ENCODE measurements at regions not wholly inside any gene's neighbourhood (a gene's known extent, or its start where the extent isn't known, plus 50 kb on each side); places are given as distances from the start of the nearest gene placed in this dataset.

- Histone ChIP-seq H3K9me3 (no peaks in the 10 kb centered on the region), H3K27me3 (no peaks in the 10 kb centered on the region), H3K27ac (no peak overlapping the region), H3K4me1 (no peaks in the 10 kb centered on the region), H3K4me3 (no peak overlapping the region), H3K36me3 (no peaks in the 10 kb centered on the region)
- TF ChIP-seq CTCF (IDR thresholded peaks at IDR 0.05) (no peak), POLR2AphosphoS5 (IDR thresholded peaks at IDR 0.05) (no peak), EP300 (IDR thresholded peaks at IDR 0.05) (no peak), POLR2A (IDR thresholded peaks at IDR 0.05) (no peak)
- WGBS, 2 donors (ENCODE audit: low coverage in 1 of 2) = 88% methylated on average over 2 of the region's 2 CpGs; no CpG with 5 or more reads in 1 of the 2 donors
- ATAC-seq = no peak
These were observed 385.5 kb downstream of the NDFIP2 start for GRCh38 chr13:79866436-79866835.

GRCh38 chr13:79862515-79862914 lies 381.6 kb downstream of the NDFIP2 start:
- no peak for TF ChIP-seq CTCF (IDR thresholded peaks at IDR 0.05)
- TF ChIP-seq EP300 (IDR thresholded peaks at IDR 0.05) = no peak
- TF ChIP-seq POLR2AphosphoS5 (IDR thresholded peaks at IDR 0.05) = no peak
- no peak for TF ChIP-seq POLR2A (IDR thresholded peaks at IDR 0.05)
- Histone ChIP-seq H3K4me1 (no peaks in the 10 kb centered on the region), H3K27me3 (no peaks in the 10 kb centered on the region), H3K36me3 (no peaks in the 10 kb centered on the region), H3K4me3 (no peak overlapping the region), H3K9me3 (no peaks in the 10 kb centered on the region), H3K27ac (no peak overlapping the region)
- no peak for ATAC-seq
- 70 to 85% methylated on average over 2 of the region's 2 CpGs for WGBS, 2 donors (ENCODE audit: low coverage in 1 of 2)

GRCh38 chr13:79861731-79862130 lies 380.8 kb downstream of the NDFIP2 start:
- 77 to 89% methylated on average over 4 to 6 of the region's 7 CpGs for WGBS, 2 donors (ENCODE audit: low coverage in 1 of 2)
- TF ChIP-seq POLR2A (IDR thresholded peaks at IDR 0.05) (no peak), EP300 (IDR thresholded peaks at IDR 0.05) (no peak), CTCF (IDR thresholded peaks at IDR 0.05) (no peak), POLR2AphosphoS5 (IDR thresholded peaks at IDR 0.05) (no peak)

GRCh38 chr13:79860791-79861190 lies 379.8 kb downstream of the NDFIP2 start:
- 83 to 96% methylated on average over 2 to 3 of the region's 3 CpGs for WGBS, 2 donors (ENCODE audit: low coverage in 1 of 2)
- Histone ChIP-seq H3K36me3 (no peaks in the 10 kb centered on the region), H3K4me1 (no peaks in the 10 kb centered on the region), H3K27ac (no peak overlapping the region), H3K4me3 (no peak overlapping the region), H3K27me3 (no peaks in the 10 kb centered on the region), H3K9me3 (no peaks in the 10 kb centered on the region)
- TF ChIP-seq EP300 (IDR thresholded peaks at IDR 0.05) (no peak), POLR2A (IDR thresholded peaks at IDR 0.05) (no peak), CTCF (IDR thresholded peaks at IDR 0.05) (no peak), POLR2AphosphoS5 (IDR thresholded peaks at IDR 0.05) (no peak)
- ATAC-seq = no peak

More at GRCh38 chr13:79861731-79862130, 380.8 kb downstream of the NDFIP2 start:
- no peak for ATAC-seq
- Histone ChIP-seq H3K27ac (no peak overlapping the region), H3K36me3 (no peaks in the 10 kb centered on the region), H3K4me3 (no peak overlapping the region), H3K9me3 (no peaks in the 10 kb centered on the region), H3K4me1 (no peaks in the 10 kb centered on the region), H3K27me3 (no peaks in the 10 kb centered on the region)

- Histone ChIP-seq H3K9me3 (no peaks in the 10 kb centered on the region), H3K4me3 (no peak overlapping the region), H3K4me1 (no peaks in the 10 kb centered on the region), H3K27ac (no peak overlapping the region), H3K36me3 (no peaks in the 10 kb centered on the region), H3K27me3 (no peaks in the 10 kb centered on the region)
- ATAC-seq = no peak
- TF ChIP-seq EP300 (IDR thresholded peaks at IDR 0.05) (no peak), POLR2A (IDR thresholded peaks at IDR 0.05) (no peak), CTCF (IDR thresholded peaks at IDR 0.05) (no peak), POLR2AphosphoS5 (IDR thresholded peaks at IDR 0.05) (no peak)
- 90 to 91% methylated on average over 2 to 3 of the region's 3 CpGs for WGBS, 2 donors (ENCODE audit: low coverage in 1 of 2)
These were observed 378.8 kb downstream of the NDFIP2 start for GRCh38 chr13:79859756-79860155.

Measured in gastroesophageal sphincter (tissue), 4 donors.